ENCODE measurements at regions not wholly inside any gene's neighbourhood (a gene's known extent, or its start where the extent isn't known, plus 50 kb on each side); places are given as distances from the start of the nearest gene placed in this dataset.

- Histone ChIP-seq H3K27me3 (replicated peaks in 1 of 4; ENCODE audit: control extremely low read depth in 1 of 4, control insufficient read depth in 3 of 4, insufficient read depth in 4 of 4, low read length in 3 of 4) (no peaks in the 10 kb centered on the region), H3K79me2 (ENCODE audit: control insufficient read depth, insufficient read depth, low read length) (no peaks in the 10 kb centered on the region), H3K27ac (ENCODE audit: low read length in 2 of 2) (no peak overlapping the region), H4K20me1 (ENCODE audit: control insufficient read depth, insufficient read depth, low read length, poor library complexity, severe bottlenecking) (no peaks in the 10 kb centered on the region), H3K36me3 (replicated peaks in 1 of 2; ENCODE audit: control extremely low read depth in 1 of 2, control insufficient read depth in 1 of 2, extremely low read depth in 1 of 2, insufficient read depth in 2 of 2, low read length in 1 of 2) (no peaks in the 10 kb centered on the region), H2AFZ (ENCODE audit: insufficient read depth, low read depth, low read length, poor library complexity, severe bottlenecking) (no peak overlapping the region), H3K4me2 (replicated peaks; ENCODE audit: low read depth, low read length, poor library complexity, severe bottlenecking) (no peak overlapping the region), H3K4me1 (ENCODE audit: control insufficient read depth in 2 of 2, insufficient read depth in 2 of 2, low read length in 2 of 2) (no peaks in the 10 kb centered on the region), H3K9ac (ENCODE audit: low read length) (no peak overlapping the region), H3K4me3 (ENCODE audit: control extremely low read depth in 1 of 5, extremely low read depth in 1 of 5, insufficient read depth in 1 of 5, low read depth in 2 of 5, low read length in 4 of 5) (no peak overlapping the region), H3K9me3 (ENCODE audit: control extremely low read depth in 1 of 3, control insufficient read depth in 2 of 3, insufficient read depth in 1 of 3, low read length in 2 of 3) (peaks cover 0 to 4% (median 0%) of the 10 kb centered on the region in 3 donors)
- ChIA-PET CTCF (no interaction called here), POLR2A (no interaction called here)
- Mint-ChIP-seq H3K9me3 (ENCODE audit: insufficient read depth) (peaks cover 12% of the 10 kb centered on the region), H3K27me3 (no peaks in the 10 kb centered on the region), H3K27ac (no peak overlapping the region), H3K4me3 (no peak overlapping the region), H3K4me1 (no peaks in the 10 kb centered on the region)
- intact Hi-C loops (cut with micrococcal nuclease): no loop called here
- no peak for DNase-seq
- TF ChIP-seq, protein P1, sequence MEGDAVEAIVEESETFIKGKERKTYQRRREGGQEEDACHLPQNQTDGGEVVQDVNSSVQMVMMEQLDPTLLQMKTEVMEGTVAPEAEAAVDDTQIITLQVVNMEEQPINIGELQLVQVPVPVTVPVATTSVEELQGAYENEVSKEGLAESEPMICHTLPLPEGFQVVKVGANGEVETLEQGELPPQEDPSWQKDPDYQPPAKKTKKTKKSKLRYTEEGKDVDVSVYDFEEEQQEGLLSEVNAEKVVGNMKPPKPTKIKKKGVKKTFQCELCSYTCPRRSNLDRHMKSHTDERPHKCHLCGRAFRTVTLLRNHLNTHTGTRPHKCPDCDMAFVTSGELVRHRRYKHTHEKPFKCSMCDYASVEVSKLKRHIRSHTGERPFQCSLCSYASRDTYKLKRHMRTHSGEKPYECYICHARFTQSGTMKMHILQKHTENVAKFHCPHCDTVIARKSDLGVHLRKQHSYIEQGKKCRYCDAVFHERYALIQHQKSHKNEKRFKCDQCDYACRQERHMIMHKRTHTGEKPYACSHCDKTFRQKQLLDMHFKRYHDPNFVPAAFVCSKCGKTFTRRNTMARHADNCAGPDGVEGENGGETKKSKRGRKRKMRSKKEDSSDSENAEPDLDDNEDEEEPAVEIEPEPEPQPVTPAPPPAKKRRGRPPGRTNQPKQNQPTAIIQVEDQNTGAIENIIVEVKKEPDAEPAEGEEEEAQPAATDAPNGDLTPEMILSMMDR (IDR thresholded peaks at IDR 0.05): no peak
- TF ChIP-seq EZH2 (IDR thresholded peaks at IDR 0.05; ENCODE audit: borderline replicate concordance, insufficient read depth, low read depth, low read length, poor library complexity, severe bottlenecking): no peak
- ATAC-seq (ENCODE audit: low read depth): no peak
- no CpG with 5 or more reads among the region's 4 CpGs for WGBS (ENCODE audit: insufficient coverage)
Observed at GRCh38 chr2:199160081-199160480, 297.7 kb downstream of the SATB2 start.

- H3K27me3 ChIP-seq (replicated peaks in 1 of 4; ENCODE audit: control extremely low read depth in 1 of 4, control insufficient read depth in 3 of 4, insufficient read depth in 4 of 4, low read length in 3 of 4): no peaks in the 10 kb centered on the region
- H3K36me3 ChIP-seq (replicated peaks in 1 of 2; ENCODE audit: control extremely low read depth in 1 of 2, control insufficient read depth in 1 of 2, extremely low read depth in 1 of 2, insufficient read depth in 2 of 2, low read length in 1 of 2): no peaks in the 10 kb centered on the region
- TF ChIP-seq, protein P1 (IDR thresholded peaks at IDR 0.05): no peak
- no peak for TF ChIP-seq EZH2 (IDR thresholded peaks at IDR 0.05; ENCODE audit: borderline replicate concordance, insufficient read depth, low read depth, low read length, poor library complexity, severe bottlenecking)
- ChIA-PET CTCF (no interaction called here), POLR2A (no interaction called here)
- no peak overlapping the region for H3K4me3 Mint-ChIP-seq
- no peaks in the 10 kb centered on the region for H3K79me2 ChIP-seq (ENCODE audit: control insufficient read depth, insufficient read depth, low read length)
- intact Hi-C loops (cut with micrococcal nuclease): no loop called here
- H3K4me1 ChIP-seq (ENCODE audit: control insufficient read depth in 2 of 2, insufficient read depth in 2 of 2, low read length in 2 of 2): no peaks in the 10 kb centered on the region
- H3K9me3 Mint-ChIP-seq (ENCODE audit: insufficient read depth): peaks cover 2% of the 10 kb centered on the region
- no CpG with 5 or more reads among the region's 3 CpGs for WGBS (ENCODE audit: insufficient coverage)
- no peaks in the 10 kb centered on the region for H3K9me3 ChIP-seq (ENCODE audit: control extremely low read depth in 1 of 3, control insufficient read depth in 2 of 3, insufficient read depth in 1 of 3, low read length in 2 of 3)
- DNase-seq (no peak), ATAC-seq (ENCODE audit: low read depth) (no peak)
- H3K27ac Mint-ChIP-seq: no peak overlapping the region
- no peaks in the 10 kb centered on the region for H3K27me3 Mint-ChIP-seq
- H3K4me2 ChIP-seq (replicated peaks; ENCODE audit: low read depth, low read length, poor library complexity, severe bottlenecking): no peak overlapping the region
- H2AFZ ChIP-seq (ENCODE audit: insufficient read depth, low read depth, low read length, poor library complexity, severe bottlenecking): no peak overlapping the region
- no peaks in the 10 kb centered on the region for H3K4me1 Mint-ChIP-seq
- H3K9ac ChIP-seq (ENCODE audit: low read length): no peak overlapping the region
- H3K4me3 ChIP-seq (ENCODE audit: control extremely low read depth in 1 of 5, extremely low read depth in 1 of 5, insufficient read depth in 1 of 5, low read depth in 2 of 5, low read length in 4 of 5): no peak overlapping the region
- H3K27ac ChIP-seq (ENCODE audit: low read length in 2 of 2): no peak overlapping the region
- H4K20me1 ChIP-seq (ENCODE audit: control insufficient read depth, insufficient read depth, low read length, poor library complexity, severe bottlenecking): no peaks in the 10 kb centered on the region
Observed at GRCh38 chr2:199148076-199148845, 309.5 kb downstream of the SATB2 start.
